ENCODE measurements at regions not wholly inside any gene's neighbourhood (a gene's known extent, or its start where the extent isn't known, plus 50 kb on each side); places are given as distances from the start of the nearest gene placed in this dataset.

- H3K27me3 ChIP-seq (ENCODE audit: insufficient read depth, low read length): no peaks in the 10 kb centered on the region
- H3K4me1 ChIP-seq (ENCODE audit: control insufficient read depth in 1 of 2, insufficient read depth in 2 of 2, low read length in 2 of 2): peaks cover 24 to 80% of the 10 kb centered on the region in 2 experiments
- no TSS peak for BruUV-seq (replicated peaks)
- no peaks in the 10 kb centered on the region for H3K9me3 ChIP-seq (ENCODE audit: control insufficient read depth in 1 of 2, insufficient read depth in 1 of 2, low read depth in 1 of 2, low read length in 2 of 2)
- CTCF ChIA-PET: no interaction called here
- H3K4me3 ChIP-seq (replicated peaks in 1 of 2; ENCODE audit: low read depth in 1 of 2, low read length in 2 of 2): peak overlapping the region; percentile 63 to 71
- POLR2A ChIA-PET: no interaction called here
- H3K27ac ChIP-seq (ENCODE audit: low read depth, low read length): peak overlapping the region; percentile 96
- peak overlapping the region; percentile 82 for H3K4me2 ChIP-seq (ENCODE audit: low read length)
- no peak overlapping the region for H2AFZ ChIP-seq (ENCODE audit: low read depth, low read length, poor library complexity, severe bottlenecking)
- ATAC-seq (peak; percentile 90), DNase-seq (ENCODE audit: low read depth, low spot score) (peak; percentile 100)
- peaks cover 0 to 17% of the 10 kb centered on the region in 2 experiments; a peak in 2 of 4 replicates for H3K36me3 ChIP-seq (ENCODE audit: control insufficient read depth in 1 of 2, insufficient read depth in 2 of 2, low read length in 2 of 2)
- peak overlapping the region; percentile 88 for H3K9ac ChIP-seq (ENCODE audit: low read length)
- no peaks in the 10 kb centered on the region for H4K20me1 ChIP-seq (ENCODE audit: insufficient read depth)
- intact Hi-C loops (cut with micrococcal nuclease): loop anchor here (2.0 to 5.0 kb wide), 4 partner anchors 101 to 619 kb away; partner anchors contain the start of genes TMEM167A and XRCC4
- peaks cover 39% of the 10 kb centered on the region for H3K79me2 ChIP-seq (ENCODE audit: insufficient read depth, low read length)
- RAD21 ChIA-PET (ENCODE audit: low non-redundant PET in 1 of 2, low total read pairs in 2 of 2, uncharacterized antibody in 2 of 2, unreplicated experiment in 2 of 2): interaction anchor here in 1 of 2 experiments (0.6 kb wide), 1 partner anchor 314 kb away, joined by 3 read pairs; no protein-coding TSS in a partner anchor
- no peaks in the 10 kb centered on the region for H3K9me2 ChIP-seq (ENCODE audit: insufficient read depth)
- no peak for TF ChIP-seq ZNF274 (IDR thresholded peaks at IDR 0.05; ENCODE audit: low read depth, low read length)
- no peak for TF ChIP-seq ATF3 (IDR thresholded peaks at IDR 0.05)
- no peak for TF ChIP-seq SIN3A (IDR thresholded peaks at IDR 0.05; ENCODE audit: low read depth)
- TF ChIP-seq FOSL1 (IDR thresholded peaks at IDR 0.05; ENCODE audit: low read depth): no peak
- no peak for TF ChIP-seq REST (IDR thresholded peaks at IDR 0.05; ENCODE audit: low read depth)
- no peak for TF ChIP-seq ELF1 (IDR thresholded peaks at IDR 0.05; ENCODE audit: borderline replicate concordance, low read depth)
- TF ChIP-seq CBX3 (IDR thresholded peaks at IDR 0.05; ENCODE audit: low read depth): no peak
- no peak for TF ChIP-seq MAX (IDR thresholded peaks at IDR 0.05)
- TF ChIP-seq POLR2AphosphoS5 (IDR thresholded peaks at IDR 0.05; ENCODE audit: low read depth, low read length): peak; percentile 56; the same call in 1 of the 2 replicates
- peak; percentile 62 for TF ChIP-seq TCF7L2 (IDR thresholded peaks at IDR 0.05; ENCODE audit: borderline replicate concordance, extremely low read depth, insufficient read depth, insufficient read length)
- no peak for TF ChIP-seq JUND (IDR thresholded peaks at IDR 0.05)
- TF ChIP-seq EGR1 (IDR thresholded peaks at IDR 0.05; ENCODE audit: low read depth): no peak
- TF ChIP-seq POLR2A (IDR thresholded peaks at IDR 0.05; ENCODE audit: borderline replicate concordance, extremely low read depth, insufficient read depth, insufficient read length): no peak
- TF ChIP-seq EZH2phosphoT487 (IDR thresholded peaks at IDR 0.05; ENCODE audit: borderline replicate concordance): no peak
- TF ChIP-seq YY1 (IDR thresholded peaks at IDR 0.05; ENCODE audit: extremely low read depth, insufficient replicate concordance, low read depth, low read length): no peak
- TF ChIP-seq EZH2 (IDR thresholded peaks at IDR 0.05): no peak
- TF ChIP-seq CEBPB (IDR thresholded peaks at IDR 0.05; ENCODE audit: low read depth): no peak
- no peak for TF ChIP-seq RAD21 (IDR thresholded peaks at IDR 0.05; ENCODE audit: low read depth)
- no peak for TF ChIP-seq ZFX (IDR thresholded peaks at IDR 0.05)
- peak; percentile 7 for TF ChIP-seq ZBTB33 (IDR thresholded peaks at IDR 0.05; ENCODE audit: extremely low read depth, insufficient replicate concordance, low read length)
Observed at GRCh38 chr5:82975812-82976211, 101.4 kb downstream of the TMEM167A start.
